K562 (cell line): ENCODE measurements at regions not wholly inside any gene's neighbourhood (a gene's known extent, or its start where the extent isn't known, plus 50 kb on each side); places are given as distances from the start of the nearest gene placed in this dataset.
"Not testable (repeated sequence)": the region's sequence is repeated elsewhere in the genome, so short reads cannot be mapped to it uniquely, and the experiment has no call there.

Source experiments
- ATAC-seq: fragments of 200-7000 bp; cut with Tn5 transposase; 3 replicates; pipeline ENCODE4 v1.9.1; 2020; ENCODE audit warnings: moderate library complexity
- BruUV-seq: library from RNA; stranded (reverse); fragments of 400-500 nt; replicated peaks from 2 replicates; lab custom pipeline; 2021; lab: Mats Ljungman, UMichigan
- CTCF ChIA-PET: fragments of 300-600 bp; formaldehyde crosslinking; extraction: SDS; loops from one replicate; lab custom pipeline; 2021; ENCODE audit warnings: low intra/inter-chr PET ratio; lab: Yijun Ruan, JAX
- POLR2A ChIA-PET: fragments of 300-600, 350-650 bp; sonication (Branson Sonifier 250); formaldehyde crosslinking; extraction: SDS; loops from one replicate; lab custom pipeline; 2021; ENCODE audit warnings: antibody characterized with exemption, inconsistent platforms; lab: Yijun Ruan, JAX
- DNase-seq, 4 experiments: peaks; one replicate each; pipeline versions ENCODE4 v3.0.0 to v3.0.0-alpha.2; 2011 to 2018; ENCODE audit warnings: low spot score in 3 of 4, mixed read lengths in 3 of 4; ENCODE audit errors: extremely low read depth in 1 of 4
- FAIRE-seq: peaks from 2 replicates; lab custom pipeline; 2011; peaks lifted over from hg19 to GRCh38; lab: Jason Lieb, UNC
- H2AFZ ChIP-seq: 2 replicates; pipeline ENCODE4 v1.6.0; 2011; ENCODE audit warnings: low read depth, low read length, control low read depth, inconsistent platforms
- H3K27ac ChIP-seq: fragments of 200-600 bp; 3 replicates; pipeline ENCODE4 v1.8.0; 2011; ENCODE audit warnings: low read depth, mild to moderate bottlenecking, control low read depth, inconsistent platforms, low read length, moderate library complexity, mixed read lengths; ENCODE audit errors: extremely low read depth
- H3K27me3 ChIP-seq, 2 experiments: fragments of 300-600 bp in 1 of 2; 2 replicates in 1 of 2; 3 replicates in 1 of 2; pipeline versions ENCODE4 v1.6.0 to v1.8.0; 2011; ENCODE audit warnings: inconsistent platforms in 2 of 2, low read length in 2 of 2, mild to moderate bottlenecking in 1 of 2, mixed read lengths in 1 of 2, moderate library complexity in 1 of 2; ENCODE audit not compliant: control insufficient read depth in 2 of 2, insufficient read depth in 2 of 2
- H3K36me3 ChIP-seq: fragments of 300-600 bp; 3 replicates; pipeline ENCODE4 v1.8.0; 2011; ENCODE audit warnings: mild to moderate bottlenecking, low read length, inconsistent platforms; ENCODE audit not compliant: control insufficient read depth, insufficient read depth
- H3K4me1 ChIP-seq, 2 experiments: fragments of 200-600 bp in 1 of 2; replicated peaks in 1 of 2; 2 replicates in 1 of 2; 3 replicates in 1 of 2; pipeline versions ENCODE4 v1.5.1 to v1.8.0; 2011; ENCODE audit warnings: inconsistent platforms in 2 of 2, low read length in 2 of 2, mild to moderate bottlenecking in 1 of 2, mixed read lengths in 1 of 2, moderate library complexity in 1 of 2; ENCODE audit not compliant: control insufficient read depth in 2 of 2, insufficient read depth in 2 of 2
- H3K4me2 ChIP-seq: 2 replicates; pipeline ENCODE4 v1.6.1; 2011; ENCODE audit warnings: low read length, control low read depth, inconsistent platforms, mixed read lengths; ENCODE audit not compliant: insufficient read depth
- H3K4me3 ChIP-seq: fragments of 200-600 bp; sonication (generic), shearing (Covaris generic); 2 replicates; pipeline ENCODE4 v1.5.1; 2016; ENCODE audit warnings: control low read depth, inconsistent platforms
- H3K79me2 ChIP-seq: fragments of 200-600 bp; 3 replicates; pipeline ENCODE4 v1.8.0; 2011; ENCODE audit warnings: low read length, inconsistent platforms; ENCODE audit not compliant: control insufficient read depth, insufficient read depth
- H3K9ac ChIP-seq, 2 experiments: 2 replicates each; pipeline versions ENCODE4 v1.6.0 to v1.6.1; 2011; ENCODE audit warnings: low read depth in 2 of 2, low read length in 2 of 2, control low read depth in 1 of 2, inconsistent platforms in 1 of 2, mild to moderate bottlenecking in 1 of 2, mixed read lengths in 1 of 2; ENCODE audit not compliant: insufficient read depth in 1 of 2
- H3K9me1 ChIP-seq: one replicate; pipeline ENCODE4 v1.6.0; 2011; ENCODE audit warnings: inconsistent platforms, mild to moderate bottlenecking, low read length, moderate library complexity; ENCODE audit not compliant: control insufficient read depth, insufficient read depth
- H3K9me3 ChIP-seq: replicated peaks from 2 replicates; pipeline ENCODE4 v1.5.1; 2011; ENCODE audit warnings: low read depth, low read length, inconsistent platforms; ENCODE audit not compliant: control insufficient read depth, insufficient read depth
- H4K20me1 ChIP-seq: replicated peaks from 2 replicates; pipeline ENCODE4 v1.6.1; 2011; ENCODE audit warnings: low read length, inconsistent platforms, mixed read lengths; ENCODE audit not compliant: control insufficient read depth, insufficient read depth
- ATF3 ChIP-seq, 2 experiments: fragments of 450-650 bp in 1 of 2; sonication (generic) in 1 of 2; formaldehyde crosslinking in 1 of 2; IDR thresholded peaks in 1 of 2; conservative IDR thresholded peaks in 1 of 2; 2 replicates each; pipeline versions ENCODE4 v1.6.1 to v1.8.1; 2016 to 2023; ENCODE audit warnings: mild to moderate bottlenecking in 2 of 2, moderate library complexity in 2 of 2, inconsistent platforms in 1 of 2, missing genetic modification reagents in 1 of 2
- SMARCE1 ChIP-seq: fragments of 450-650 bp; IDR thresholded peaks from 2 replicates; pipeline ENCODE4 v1.7.1; 2016; ENCODE audit warnings: mild to moderate bottlenecking
- TCF7L2 ChIP-seq: fragments of 150-350 bp; IDR thresholded peaks from 2 replicates; pipeline ENCODE4 v1.6.1; 2016; ENCODE audit warnings: low read depth, mild to moderate bottlenecking, low read length, moderate library complexity
- VEZF1 ChIP-seq: fragments of 200-800 bp; sonication (Bioruptor generic); IDR thresholded peaks from 2 replicates; pipeline ENCODE4 v1.6.1; 2017; ENCODE audit warnings: missing genetic modification characterization, missing compliant biosample characterization
- WGBS: fragments of 100-300 bp; shearing (Covaris generic); methylation state at CpG from one replicate; pipeline ENCODE4 v1.1.6; 2016; ENCODE audit warnings: low coverage, mixed read lengths; ENCODE audit not compliant: insufficient coverage; ENCODE audit errors: missing lambda C conversion rate; 5-methylcytosine and 5-hydroxymethylcytosine counted together
- in situ Hi-C: fragments of 300-500 bp; cut with MboI; formaldehyde crosslinking; loops from 4 replicates; pipeline ENCODE4 v1.15.0; 2018; ENCODE audit warnings: inconsistent platforms, mixed read lengths
- intact Hi-C: fragments of 100-400 bp; cut with micrococcal nuclease; formaldehyde crosslinking; loops from 2 replicates; pipeline ENCODE4 v1.14.2; 2022

- BruUV-seq, H3K9me3 ChIP-seq, H3K4me1 ChIP-seq, H3K27me3 ChIP-seq, H3K9ac ChIP-seq, H3K36me3 ChIP-seq, FAIRE-seq, CTCF ChIA-PET, H3K79me2 ChIP-seq, in situ Hi-C loops, intact Hi-C loops, H3K4me3 ChIP-seq, H4K20me1 ChIP-seq, POLR2A ChIA-PET, H2AFZ ChIP-seq, H3K9me1 ChIP-seq, H3K4me2 ChIP-seq, H3K27ac ChIP-seq, ATAC-seq, DNase-seq: not testable (repeated sequence)
- 0% methylated on average over 9 of the region's 36 CpGs for WGBS
Observed at GRCh38 chr13:80490491-80490943, 149.6 kb upstream of the SPRY2 start.

- no peak for DNase-seq
- ATAC-seq, result no peak
- no peaks in the 10 kb centered on the region for H3K4me1 ChIP-seq
- WGBS, result 0% methylated on average over 3 of the region's 3 CpGs
- no peaks in the 10 kb centered on the region for H3K9me3 ChIP-seq
- no peak for TF ChIP-seq VEZF1 (CRISPR knock-in tag)
- no peak for TF ChIP-seq ATF3 (IDR thresholded peaks at IDR 0.05)
- TF ChIP-seq ATF3 (CRISPR knock-in tag; conservative IDR thresholded peaks at IDR 0.05), result no peak
- TF ChIP-seq TCF7L2, result no peak
- no peak for TF ChIP-seq SMARCE1
- H3K9ac ChIP-seq, result no peak overlapping the region
- H3K9me1 ChIP-seq, result no peaks in the 10 kb centered on the region
- ChIA-PET CTCF (no interaction called here), POLR2A (no interaction called here)
- no peak overlapping the region for H2AFZ ChIP-seq
- intact Hi-C loops, result no loop called here
- no peaks in the 10 kb centered on the region for H4K20me1 ChIP-seq
- H3K79me2 ChIP-seq, result no peaks in the 10 kb centered on the region
- no TSS peak for BruUV-seq
- in situ Hi-C loops, result no loop called here
- H3K4me3 ChIP-seq, result no peak overlapping the region
- no peaks in the 10 kb centered on the region for H3K36me3 ChIP-seq
- no peak for FAIRE-seq
- H3K27me3 ChIP-seq, result no peaks in the 10 kb centered on the region
- no peak overlapping the region for H3K27ac ChIP-seq
- no peak overlapping the region for H3K4me2 ChIP-seq
Observed at GRCh38 chr13:80486402-80486801, 145.5 kb upstream of the SPRY2 start.
